Adrenal gland (tissue), 9 donors: ENCODE measurements at regions not wholly inside any gene's neighbourhood (a gene's known extent, or its start where the extent isn't known, plus 50 kb on each side); places are given as distances from the start of the nearest gene placed in this dataset.
"Not testable (repeated sequence)": the region's sequence is repeated elsewhere in the genome, so short reads cannot be mapped to it uniquely, and the experiment has no call there.

ENCODE experiments used
- DNase-seq, 7 donors: peaks; one replicate each; pipeline ENCODE4 v3.0.0-alpha.2; 2019 to 2020
- H3K27ac ChIP-seq, 5 donors: fragments of 200-600 bp; sonication (generic) in 4 of 5; 1 replicate in 3 of 5; 2 replicates in 2 of 5; pipeline versions ENCODE4 v1.5.1 to v1.8.0; 2016 to 2020; ENCODE audit warnings: mild to moderate bottlenecking in 1 of 5
- H3K27me3 ChIP-seq: fragments of 200-600 bp; 2 replicates; pipeline ENCODE4 v1.8.0; 2021
- H3K36me3 ChIP-seq, 2 donors: fragments of 200-600 bp; replicated peaks in 1 of 2; 1 replicate in 1 of 2; 2 replicates in 1 of 2; pipeline versions ENCODE4 v1.5.1 to v1.8.0; 2018 to 2022
- H3K4me1 ChIP-seq, 2 donors: fragments of 200-600 bp; replicated peaks in 1 of 2; 1 replicate in 1 of 2; 2 replicates in 1 of 2; pipeline versions ENCODE4 v1.5.1 to v1.8.0; 2018 to 2021
- H3K4me3 ChIP-seq, 4 donors: fragments of 200-600 bp; sonication (generic) in 3 of 4; one replicate each; pipeline ENCODE4 v1.5.1; 2016 to 2018
- H3K9me3 ChIP-seq, 3 donors: fragments of 200-600 bp; sonication (generic) in 1 of 3; replicated peaks in 1 of 3; 1 replicate in 2 of 3; 2 replicates in 1 of 3; pipeline versions ENCODE4 v1.5.1 to v1.8.0; 2016 to 2021
- POLR2A ChIP-seq, 2 donors: fragments of 450-650 bp; IDR thresholded peaks; one replicate each; pipeline ENCODE4 v1.6.1; 2017; ENCODE audit warnings: antibody characterized with exemption in 2 of 2, mild to moderate bottlenecking in 2 of 2, moderate library complexity in 1 of 2
- WGBS, 4 donors: extraction: QIAGEN DNeasy Blood & Tissue Kit in 2 of 4; methylation state at CpG; one replicate each; pipeline versions ENCODE4 v1.1.5 to v1.1.7; 2013 to 2017; 5-methylcytosine and 5-hydroxymethylcytosine counted together
- intact Hi-C, 2 donors: fragments of 100-400 bp; cut with DNase I; formaldehyde crosslinking; loops; one replicate each; pipeline versions ENCODE4 v1.14.1 to v1.15.0; 2022 to 2023
- TF ChIP-seq, protein P1 (sequence below), 6 experiments: fragments of 450-650 bp in 4 of 6; fragments of 200-600 bp in 2 of 6; sonication (generic) in 1 of 6; IDR thresholded peaks; 1 replicate in 5 of 6; 2 replicates in 1 of 6; pipeline versions ENCODE4 v1.5.1 to v1.8.0; 2016 to 2021; ENCODE audit warnings: antibody characterized with exemption in 6 of 6, mild to moderate bottlenecking in 2 of 6, moderate library complexity in 1 of 6
- donor health status: healthy with polysubstance abuse.
- donor health status: Bipolar disorder and iron deficiency.
- donor health status: DM: yes; HTN: yes; CAD: no.
- donor health status: DM: no; HTN: no; CAD: no.
- donor health status: DM: no; HTN: no; CAD: no.

DNA sequence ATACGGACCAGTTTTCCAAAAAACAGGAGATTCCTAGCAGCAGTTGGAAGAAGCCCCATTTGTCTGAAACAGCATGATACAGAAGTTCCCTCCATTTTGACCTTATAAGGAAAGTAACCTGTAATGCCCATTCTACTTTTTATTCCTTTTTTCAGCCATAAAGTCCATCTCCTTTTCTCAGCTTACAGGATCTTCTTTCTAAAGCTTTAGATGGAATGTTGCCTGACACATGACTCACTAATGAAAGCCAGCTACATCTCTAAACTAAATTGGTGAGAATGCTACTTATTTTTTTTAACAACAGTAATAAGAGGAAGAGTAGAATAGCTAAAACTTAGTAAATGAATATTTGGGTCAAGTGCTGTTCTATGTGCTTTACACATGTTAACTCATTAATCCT lies 234.1 kb downstream of the CDH26 start:
- H3K27me3 ChIP-seq: no peaks in the 10 kb centered on the region
- no peaks in the 10 kb centered on the region for H3K4me1 ChIP-seq
- 54 to 75% (median 67%) methylated on average over 1 of the region's 1 CpG for WGBS, 4 donors
- intact Hi-C loops: no loop called here
- no peak for TF ChIP-seq POLR2A (IDR thresholded peaks at IDR 0.05)
- TF ChIP-seq, protein P1, sequence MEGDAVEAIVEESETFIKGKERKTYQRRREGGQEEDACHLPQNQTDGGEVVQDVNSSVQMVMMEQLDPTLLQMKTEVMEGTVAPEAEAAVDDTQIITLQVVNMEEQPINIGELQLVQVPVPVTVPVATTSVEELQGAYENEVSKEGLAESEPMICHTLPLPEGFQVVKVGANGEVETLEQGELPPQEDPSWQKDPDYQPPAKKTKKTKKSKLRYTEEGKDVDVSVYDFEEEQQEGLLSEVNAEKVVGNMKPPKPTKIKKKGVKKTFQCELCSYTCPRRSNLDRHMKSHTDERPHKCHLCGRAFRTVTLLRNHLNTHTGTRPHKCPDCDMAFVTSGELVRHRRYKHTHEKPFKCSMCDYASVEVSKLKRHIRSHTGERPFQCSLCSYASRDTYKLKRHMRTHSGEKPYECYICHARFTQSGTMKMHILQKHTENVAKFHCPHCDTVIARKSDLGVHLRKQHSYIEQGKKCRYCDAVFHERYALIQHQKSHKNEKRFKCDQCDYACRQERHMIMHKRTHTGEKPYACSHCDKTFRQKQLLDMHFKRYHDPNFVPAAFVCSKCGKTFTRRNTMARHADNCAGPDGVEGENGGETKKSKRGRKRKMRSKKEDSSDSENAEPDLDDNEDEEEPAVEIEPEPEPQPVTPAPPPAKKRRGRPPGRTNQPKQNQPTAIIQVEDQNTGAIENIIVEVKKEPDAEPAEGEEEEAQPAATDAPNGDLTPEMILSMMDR (IDR thresholded peaks at IDR 0.05): no peak
- no peak for DNase-seq
- H3K36me3 ChIP-seq: no peaks in the 10 kb centered on the region
- H3K9me3 ChIP-seq: no peaks in the 10 kb centered on the region
- H3K27ac ChIP-seq: no peak overlapping the region
- no peak overlapping the region for H3K4me3 ChIP-seq

DNA sequence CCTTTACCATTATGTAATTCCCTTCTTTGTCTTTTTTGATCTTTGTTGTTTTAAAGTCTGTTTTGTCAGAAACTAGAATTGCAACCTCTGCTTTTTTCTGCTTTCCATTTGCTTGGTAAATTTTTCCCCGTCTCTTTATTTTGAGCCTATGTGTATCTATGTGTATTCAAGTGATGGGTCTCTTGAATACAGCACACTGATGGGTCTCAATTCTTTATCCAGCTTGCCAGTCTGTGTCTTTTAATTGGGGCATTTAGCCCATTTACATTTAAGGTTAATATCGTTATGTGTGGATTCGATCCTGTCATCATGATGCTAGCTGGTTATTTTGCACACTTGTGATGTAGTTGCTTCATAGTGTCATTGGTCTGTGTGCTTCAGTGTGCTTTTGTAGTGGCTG lies 240.9 kb downstream of the CDH26 start:
- intact Hi-C loops: not testable (repeated sequence)
- WGBS, 4 donors: 80 to 92% (median 87%) methylated on average over 3 of the region's 3 CpGs

DNA sequence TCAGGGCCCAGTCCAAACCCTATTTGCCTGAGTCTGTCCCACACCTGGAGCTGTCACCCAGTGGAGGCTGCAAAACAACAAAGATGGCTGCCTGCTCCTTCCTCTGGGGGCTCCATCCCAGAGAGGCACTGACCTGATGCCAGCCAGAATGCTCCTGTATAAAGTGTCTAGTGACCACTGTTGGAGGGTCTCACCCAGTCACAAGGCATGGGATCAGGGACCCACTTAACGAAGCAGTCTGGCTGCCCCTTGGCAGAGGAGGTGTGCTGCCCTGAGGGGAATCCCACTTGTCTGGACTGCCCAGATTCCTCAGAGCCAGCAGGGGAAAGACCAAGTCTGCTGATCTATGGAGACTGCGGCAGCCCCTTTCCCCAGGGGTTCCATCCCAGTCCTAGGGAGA lies 241.6 kb downstream of the CDH26 start:
- TF ChIP-seq POLR2A (IDR thresholded peaks at IDR 0.05): no peak
- TF ChIP-seq, protein P1 (IDR thresholded peaks at IDR 0.05): no peak
- Histone ChIP-seq H3K36me3 (no peaks in the 10 kb centered on the region), H3K9me3 (no peaks in the 10 kb centered on the region), H3K27me3 (no peaks in the 10 kb centered on the region), H3K4me3 (no peak overlapping the region), H3K27ac (no peak overlapping the region), H3K4me1 (no peaks in the 10 kb centered on the region)
- intact Hi-C loops: no loop called here
- WGBS, 4 donors: 89 to 100% (median 93%) methylated on average over 1 to 2 of the region's 2 CpGs; no CpG with 5 or more reads in 1 of the 4 donors
- DNase-seq: no peak

More for the DNA sequence above, 240.9 kb downstream of the CDH26 start:
- not testable (repeated sequence) for H3K9me3 ChIP-seq, H3K4me1 ChIP-seq, DNase-seq, H3K36me3 ChIP-seq, H3K27ac ChIP-seq, H3K27me3 ChIP-seq, H3K4me3 ChIP-seq

DNA sequence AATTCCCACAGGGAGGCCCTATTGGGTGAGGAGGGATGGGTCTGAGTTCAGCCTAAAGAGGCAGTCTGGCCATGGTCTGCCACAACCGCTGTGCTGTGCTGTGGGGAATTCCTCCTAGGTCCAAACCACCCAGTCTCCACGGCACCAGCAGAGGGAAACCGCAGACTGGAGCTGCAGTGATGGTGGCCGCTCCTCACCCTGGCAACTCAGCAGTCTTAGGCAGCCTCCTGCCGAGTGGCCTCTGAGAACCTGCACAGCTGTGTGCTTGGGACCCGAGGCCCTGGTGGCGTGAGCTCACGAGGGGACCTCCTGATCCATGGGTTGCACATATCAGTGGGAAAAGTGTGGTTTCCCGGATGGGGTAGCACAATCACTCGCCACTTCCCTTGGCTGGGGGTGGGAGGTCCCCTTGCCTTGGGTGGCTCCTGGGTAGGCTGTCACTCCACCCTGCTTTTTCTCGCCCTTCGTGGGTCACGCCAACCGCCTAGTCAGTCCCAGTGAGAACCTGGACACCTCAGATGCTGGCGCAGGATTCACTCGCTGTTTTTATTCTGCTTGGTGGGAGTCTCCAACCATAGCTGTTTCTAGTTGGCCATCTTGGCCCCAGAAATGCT lies 242.2 kb downstream of the CDH26 start:
- intact Hi-C loops: no loop called here
- no peaks in the 10 kb centered on the region for H3K4me1 ChIP-seq
- no peak for DNase-seq
- no peaks in the 10 kb centered on the region for H3K9me3 ChIP-seq
- no peak overlapping the region for H3K4me3 ChIP-seq
- WGBS, 4 donors: 83 to 87% (median 84%) methylated on average over 12 to 16 of the region's 16 CpGs
- no peak for TF ChIP-seq POLR2A (IDR thresholded peaks at IDR 0.05)
- TF ChIP-seq, protein P1 (IDR thresholded peaks at IDR 0.05): no peak
- H3K27me3 ChIP-seq: no peaks in the 10 kb centered on the region
- no peak overlapping the region for H3K27ac ChIP-seq
- H3K36me3 ChIP-seq: no peaks in the 10 kb centered on the region

DNA sequence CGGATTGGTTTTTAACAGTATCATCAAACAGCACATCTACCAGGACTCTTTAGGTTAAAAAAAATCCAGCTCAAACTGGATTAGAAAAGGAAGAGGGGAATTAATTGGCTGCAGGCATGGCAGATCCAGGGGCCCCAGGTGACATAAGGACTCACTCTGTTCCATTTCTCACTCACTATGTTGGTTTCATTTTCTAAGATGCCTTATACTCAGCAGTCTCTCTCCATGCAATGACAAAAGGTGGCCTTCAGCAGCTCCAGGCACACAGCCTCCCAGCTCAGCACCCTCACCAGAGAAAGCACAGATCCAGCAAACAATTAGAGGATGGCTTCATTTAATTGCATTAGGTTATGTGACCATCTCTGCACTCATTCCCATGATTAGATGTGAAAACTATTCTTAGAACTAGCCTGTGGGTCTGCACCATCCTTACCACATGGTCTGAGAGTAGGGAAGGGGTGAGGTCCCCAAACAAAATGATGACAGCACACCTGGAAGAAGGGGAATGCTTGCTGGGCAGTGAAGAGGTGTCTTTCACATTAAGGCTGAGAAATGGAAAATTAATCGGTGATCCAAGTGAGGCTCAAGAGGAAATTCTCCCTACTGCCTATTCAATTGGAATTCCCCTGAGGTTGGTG lies 243.1 kb downstream of the CDH26 start:
- TF ChIP-seq, protein P1 (IDR thresholded peaks at IDR 0.05): no peak
- no peak for TF ChIP-seq POLR2A (IDR thresholded peaks at IDR 0.05)
- 80 to 88% (median 87%) methylated on average over 2 of the region's 2 CpGs for WGBS, 4 donors
- DNase-seq: no peak
- H3K27ac ChIP-seq: no peak overlapping the region
- no peak overlapping the region for H3K4me3 ChIP-seq
- H3K27me3 ChIP-seq: no peaks in the 10 kb centered on the region
- no peaks in the 10 kb centered on the region for H3K9me3 ChIP-seq
- no peaks in the 10 kb centered on the region for H3K36me3 ChIP-seq
- intact Hi-C loops: no loop called here
- H3K4me1 ChIP-seq: no peaks in the 10 kb centered on the region
